CD4-positive, alpha-beta T cell treated with Interferon gamma for 1 hour (primary cell): ENCODE measurements at regions not wholly inside any gene's neighbourhood (a gene's known extent, or its start where the extent isn't known, plus 50 kb on each side); places are given as distances from the start of the nearest gene placed in this dataset.

Experiments
- DNase-seq: peaks from one replicate; pipeline ENCODE4 v3.0.0-alpha.2; 2020

DNA sequence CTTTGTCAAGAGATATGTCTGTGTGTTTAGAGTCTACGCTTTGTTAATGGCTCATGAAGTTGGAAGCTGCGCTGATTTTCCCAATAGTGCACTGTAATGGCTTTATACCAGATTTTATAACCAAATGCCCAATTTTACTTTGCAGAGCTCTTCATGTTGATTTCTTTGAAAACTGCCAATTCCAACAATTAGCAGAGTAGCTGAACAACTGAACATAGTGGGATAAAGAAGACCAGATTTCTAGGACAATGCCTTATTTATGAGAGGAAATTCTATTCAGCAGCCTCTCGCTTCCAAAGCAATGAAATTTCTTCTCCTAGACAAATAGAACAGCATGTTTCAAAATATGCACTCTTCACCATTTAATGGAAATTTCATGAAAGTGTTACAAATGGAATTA is 66.9 kb upstream of the PROK2 start:
- DNase-seq: no peak

DNA sequence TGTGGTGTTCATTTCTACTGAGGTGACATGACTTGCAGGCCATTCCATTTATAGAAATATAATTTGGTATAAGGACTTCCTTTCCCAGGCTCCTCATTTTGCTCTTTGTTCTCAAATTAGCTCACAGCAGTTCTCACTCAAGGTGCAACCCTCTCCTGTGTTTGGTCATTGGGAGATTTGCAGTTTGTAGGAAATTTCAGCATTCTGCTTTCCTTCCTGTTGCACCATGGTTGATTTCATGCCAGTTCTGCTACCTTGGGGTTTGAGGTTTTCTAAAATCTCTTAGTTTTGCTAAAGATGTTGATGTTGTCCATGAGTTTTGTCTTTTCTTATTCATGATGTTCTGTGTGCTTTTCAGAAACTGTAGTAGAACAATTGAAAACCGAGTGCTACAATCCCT is 65.7 kb upstream of the PROK2 start:
- DNase-seq: no peak

DNA sequence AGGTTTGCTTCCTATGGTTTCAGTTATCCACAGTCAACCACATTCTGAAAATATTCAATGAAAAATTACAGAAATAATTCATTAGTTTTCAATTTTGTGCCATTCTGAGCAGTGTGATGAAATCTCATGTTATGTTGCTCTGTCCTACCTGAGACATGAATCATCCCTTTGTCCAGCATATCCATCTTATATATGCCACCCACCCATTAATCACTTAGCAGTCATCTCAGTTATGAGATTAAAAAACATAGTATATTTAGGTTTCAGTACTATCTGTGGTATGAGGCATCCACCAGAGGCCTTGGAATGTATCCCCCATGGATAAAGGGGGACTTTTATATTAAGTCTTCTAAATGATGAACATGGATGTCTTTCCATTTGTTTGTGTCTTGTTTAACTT is 64.7 kb upstream of the PROK2 start:
- no peak for DNase-seq

DNA sequence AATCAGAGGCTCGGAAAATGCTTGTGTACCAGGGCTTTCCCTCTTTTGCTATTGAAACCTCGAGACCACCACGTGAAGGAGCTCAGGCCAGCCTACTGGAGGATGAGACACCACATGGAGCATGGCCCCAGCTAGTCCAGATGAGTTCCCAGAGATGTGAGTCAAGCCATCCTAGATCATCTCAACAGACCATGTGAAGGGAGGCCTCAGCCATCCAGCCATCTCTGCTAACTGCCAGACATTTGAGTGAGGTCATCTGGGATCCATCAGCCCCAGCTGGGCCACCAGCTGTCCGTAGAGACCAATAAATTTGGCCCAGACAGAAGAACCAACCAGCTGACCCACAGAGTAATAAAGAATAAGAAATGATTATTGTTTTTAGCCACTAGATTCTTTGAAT is 62.8 kb upstream of the PROK2 start:
- no peak for DNase-seq

DNA sequence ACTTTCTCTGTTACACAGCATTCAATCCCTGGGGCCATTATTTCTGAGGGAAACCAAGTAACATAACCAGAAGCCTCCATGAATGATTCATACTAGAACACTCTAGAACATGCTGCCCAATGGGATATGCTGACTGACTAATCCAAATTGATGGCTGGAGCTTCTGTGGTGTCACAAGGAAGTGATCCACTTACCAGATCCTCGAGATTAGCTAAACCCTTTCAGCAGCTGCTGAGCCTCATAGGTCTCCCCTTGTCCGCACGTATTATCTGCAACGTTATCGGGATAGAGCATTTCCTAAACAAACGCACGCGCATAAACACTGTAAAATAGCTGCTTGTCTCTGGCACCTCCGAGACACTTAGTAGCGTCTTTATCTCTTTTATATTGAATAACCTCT is 61.2 kb upstream of the PROK2 start:
- DNase-seq: no peak

DNA sequence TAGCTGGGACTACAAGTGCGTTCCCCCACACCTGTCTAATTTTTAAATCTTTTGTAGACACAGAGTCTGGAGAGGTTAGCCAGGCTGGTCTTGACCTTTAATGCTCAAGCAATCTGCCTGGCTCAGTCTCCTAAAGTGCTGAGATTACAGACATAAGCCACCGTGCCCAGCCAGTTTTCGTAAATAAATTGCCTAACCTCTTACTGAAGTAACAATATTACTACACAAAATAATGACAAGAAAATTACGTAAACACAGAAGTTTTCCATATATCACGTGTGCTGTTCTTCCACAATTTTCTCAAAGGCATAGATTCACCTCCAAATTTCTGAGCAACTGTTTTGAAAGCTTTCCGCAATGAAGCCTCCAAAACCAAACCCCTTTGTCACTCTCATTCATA is 58.1 kb upstream of the PROK2 start:
- DNase-seq: no peak

DNA sequence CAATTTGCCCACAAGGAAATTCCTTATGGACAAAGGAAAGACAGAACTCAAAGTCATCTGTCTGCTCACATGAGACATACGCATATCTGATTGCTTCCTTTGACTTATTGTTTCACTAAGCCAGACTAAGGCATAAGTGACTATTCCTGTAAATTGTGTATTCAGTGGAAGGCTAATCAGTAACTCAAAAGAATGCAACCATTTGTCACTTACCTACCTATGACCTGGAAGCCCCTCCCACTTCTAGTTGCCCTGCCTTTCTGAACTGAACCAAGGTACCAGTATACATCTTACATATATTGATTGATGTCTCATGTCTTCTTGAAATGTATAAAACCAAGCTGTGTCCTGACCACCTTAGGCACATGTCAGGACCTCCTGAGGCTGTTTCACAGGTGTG is 53.5 kb upstream of the PROK2 start:
- no peak for DNase-seq
